Activated T-cell treated with anti-CD3 and anti-CD28 coated beads for 48 hours (primary cell): ENCODE measurements at regions not wholly inside any gene's neighbourhood (a gene's known extent, or its start where the extent isn't known, plus 50 kb on each side); places are given as distances from the start of the nearest gene placed in this dataset.
"Not testable (repeated sequence)": the region's sequence is repeated elsewhere in the genome, so short reads cannot be mapped to it uniquely, and the experiment has no call there.

Experiments
- DNase-seq: peaks from one replicate; pipeline ENCODE4 v3.0.0-alpha.2; 2020; ENCODE audit warnings: low read depth

- DNase-seq: no peak
Observed at GRCh38 chr2:118613737-118614136, 233.7 kb downstream of the EN1 start.

- DNase-seq: no peak
Observed at GRCh38 chr2:118611691-118612090, 235.8 kb downstream of the EN1 start.

- DNase-seq: no peak
Observed at GRCh38 chr2:118609138-118609537, 238.3 kb downstream of the EN1 start.

- no peak for DNase-seq
Observed at GRCh38 chr2:118607641-118608040, 239.8 kb downstream of the EN1 start.

- DNase-seq: no peak
Observed at GRCh38 chr2:118604811-118605210, 242.6 kb downstream of the EN1 start.

GRCh38 chr2:118604371-118604770 lies 243.1 kb downstream of the EN1 start:
- DNase-seq: no peak

- DNase-seq: no peak
Observed at GRCh38 chr2:118599141-118599540, 248.3 kb downstream of the EN1 start.

GRCh38 chr2:118596620-118597019 lies 250.8 kb downstream of the EN1 start:
- no peak for DNase-seq

- no peak for DNase-seq
Observed at GRCh38 chr2:118593257-118593656, 254.2 kb downstream of the EN1 start.

- DNase-seq: no peak
Observed at GRCh38 chr2:118591223-118591622, 256.2 kb downstream of the EN1 start.

- no peak for DNase-seq
Observed at GRCh38 chr2:118589721-118590120, 257.7 kb downstream of the EN1 start.

GRCh38 chr2:118588850-118589249 lies 258.6 kb downstream of the EN1 start:
- DNase-seq: no peak

- no peak for DNase-seq
Observed at GRCh38 chr2:118586312-118586711, 261.1 kb downstream of the EN1 start.

GRCh38 chr2:118584877-118585276 lies 262.6 kb downstream of the EN1 start:
- no peak for DNase-seq

- DNase-seq: no peak
Observed at GRCh38 chr2:118584062-118584749, 263.2 kb downstream of the EN1 start.

- DNase-seq: no peak
Observed at GRCh38 chr2:118582058-118582457, 265.4 kb downstream of the EN1 start.

GRCh38 chr2:118580651-118581050 lies 266.8 kb downstream of the EN1 start:
- DNase-seq: no peak

- no peak for DNase-seq
Observed at GRCh38 chr2:118580107-118580506, 267.3 kb downstream of the EN1 start.

- no peak for DNase-seq
Observed at GRCh38 chr2:118577202-118577601, 270.2 kb downstream of the EN1 start.

- DNase-seq: no peak
Observed at GRCh38 chr2:118576109-118576855, 271.2 kb downstream of the EN1 start.

- not testable (repeated sequence) for DNase-seq
Observed at GRCh38 chr2:118572380-118572779, 275.1 kb downstream of the EN1 start.

- no peak for DNase-seq
Observed at GRCh38 chr2:118569876-118570535, 277.4 kb downstream of the EN1 start.

- no peak for DNase-seq
Observed at GRCh38 chr2:118568700-118569099, 278.7 kb downstream of the EN1 start.
